NB4 (cell line): ENCODE measurements at regions not wholly inside any gene's neighbourhood (a gene's known extent, or its start where the extent isn't known, plus 50 kb on each side); places are given as distances from the start of the nearest gene placed in this dataset.
"Not testable (repeated sequence)": the region's sequence is repeated elsewhere in the genome, so short reads cannot be mapped to it uniquely, and the experiment has no call there.

Source experiments
- CTCF ChIP-seq: IDR thresholded peaks from one replicate; pipeline ENCODE4 v1.5.1; 2012; ENCODE audit warnings: low read depth, low read length
- MYC ChIP-seq: IDR thresholded peaks from 2 replicates; pipeline ENCODE4 v1.6.1; 2011; ENCODE audit warnings: low read depth, low read length
- POLR2A ChIP-seq: IDR thresholded peaks from 2 replicates; pipeline ENCODE4 v1.6.1; 2011; ENCODE audit warnings: mild to moderate bottlenecking; ENCODE audit not compliant: insufficient read length; ENCODE audit errors: extremely low read depth

- not testable (repeated sequence) for TF ChIP-seq POLR2A, CTCF, MYC
Observed at GRCh38 chr10:47705698-47706414, 57.5 kb downstream of the SYT15B start.
